DOHH2 (cell line): ENCODE measurements at regions not wholly inside any gene's neighbourhood (a gene's known extent, or its start where the extent isn't known, plus 50 kb on each side); places are given as distances from the start of the nearest gene placed in this dataset.
"Not testable (repeated sequence)": the region's sequence is repeated elsewhere in the genome, so short reads cannot be mapped to it uniquely, and the experiment has no call there.

Source experiments
- H3F3A ChIP-seq: fragments of 200-600 bp; sonication (generic), shearing (Covaris generic); 2 replicates; pipeline ENCODE4 v1.6.0; 2016; ENCODE audit warnings: antibody characterized with exemption, mild to moderate bottlenecking; ENCODE audit not compliant: control insufficient read depth, insufficient read depth
- H3K27ac ChIP-seq: fragments of 200-600 bp; sonication (generic); 2 replicates; pipeline ENCODE4 v1.5.1; 2014; ENCODE audit warnings: low read depth, mild to moderate bottlenecking, low read length, moderate library complexity
- H3K27me3 ChIP-seq: fragments of 200-600 bp; sonication (generic); 2 replicates; pipeline ENCODE4 v1.6.1; 2014; ENCODE audit warnings: mild to moderate bottlenecking, low read length, mixed read lengths; ENCODE audit not compliant: control insufficient read depth
- H3K36me3 ChIP-seq: fragments of 200-600 bp; sonication (generic); 2 replicates; pipeline ENCODE4 v1.6.1; 2014; ENCODE audit warnings: mild to moderate bottlenecking, low read length, moderate library complexity, mixed read lengths; ENCODE audit not compliant: control insufficient read depth
- H3K4me1 ChIP-seq: fragments of 200-600 bp; sonication (generic); 2 replicates; pipeline ENCODE4 v1.6.1; 2014; ENCODE audit warnings: mild to moderate bottlenecking, low read length, mixed read lengths; ENCODE audit not compliant: control insufficient read depth
- H3K4me2 ChIP-seq: fragments of 200-600 bp; sonication (generic); 2 replicates; pipeline ENCODE4 v1.6.0; 2014; ENCODE audit warnings: mild to moderate bottlenecking, low read length, moderate library complexity
- H3K4me3 ChIP-seq: fragments of 200-600 bp; sonication (generic); 2 replicates; pipeline ENCODE4 v1.5.1; 2014; ENCODE audit warnings: mild to moderate bottlenecking, low read length, mixed read lengths
- H3K79me2 ChIP-seq: fragments of 200-600 bp; sonication (generic); 2 replicates; pipeline ENCODE4 v1.6.1; 2014; ENCODE audit warnings: mild to moderate bottlenecking, low read length, mixed read lengths; ENCODE audit not compliant: control insufficient read depth
- H3K9me2 ChIP-seq: fragments of 200-600 bp; sonication (generic); replicated peaks from 2 replicates; pipeline ENCODE4 v1.6.1; 2014; ENCODE audit warnings: mild to moderate bottlenecking, low read length, mixed read lengths; ENCODE audit not compliant: control insufficient read depth
- H3K9me3 ChIP-seq: fragments of 200-600 bp; sonication (generic); 2 replicates; pipeline ENCODE4 v1.6.1; 2014; ENCODE audit warnings: antibody characterized with exemption, low read length, mixed read lengths; ENCODE audit not compliant: control insufficient read depth, insufficient read depth
- H4K20me1 ChIP-seq: fragments of 200-600 bp; sonication (generic); 2 replicates; pipeline ENCODE4 v1.6.0; 2014; ENCODE audit warnings: low read depth, mild to moderate bottlenecking, antibody characterized with exemption, low read length, moderate library complexity; ENCODE audit not compliant: control insufficient read depth, insufficient read depth
- EZH2phosphoT487 ChIP-seq: fragments of 200-600 bp; sonication (generic); IDR thresholded peaks from 2 replicates; pipeline ENCODE4 v1.6.1; 2017; ENCODE audit warnings: borderline replicate concordance, mild to moderate bottlenecking, antibody characterized with exemption, low read length, moderate library complexity, mixed read lengths
- TF ChIP-seq, protein P1 (sequence below): fragments of 200-600 bp; sonication (generic); IDR thresholded peaks from one replicate; pipeline ENCODE4 v1.5.1; 2014; ENCODE audit warnings: antibody characterized with exemption, mild to moderate bottlenecking, low read depth, low read length; ENCODE audit not compliant: poor library complexity, severe bottlenecking

DNA sequence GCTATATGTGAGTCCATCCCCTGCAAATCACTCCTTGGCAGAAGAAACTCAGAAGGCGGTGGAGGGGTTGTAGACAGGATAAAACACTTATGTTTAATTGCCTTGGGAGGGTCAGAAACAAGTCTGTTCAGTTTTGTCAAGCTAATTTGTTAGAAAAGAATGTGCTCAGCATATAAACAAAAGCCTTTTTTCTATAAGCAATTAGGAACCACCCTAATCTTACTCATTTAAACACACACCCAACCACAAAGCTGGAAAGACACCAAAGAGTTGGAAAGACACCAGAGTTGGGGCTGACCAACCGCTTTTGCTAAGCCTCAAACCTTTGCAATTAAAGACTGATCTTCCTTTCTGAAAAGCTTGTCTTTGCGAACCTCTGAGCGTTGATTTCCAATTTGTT, 439.2 kb upstream of the ERCC4 start:
- Histone ChIP-seq H3K4me2 (no peak overlapping the region), H3K27me3 (no peaks in the 10 kb centered on the region), H3K9me3 (no peaks in the 10 kb centered on the region), H3K36me3 (no peaks in the 10 kb centered on the region), H3K4me3 (no peak overlapping the region), H3K9me2 (no peaks in the 10 kb centered on the region), H3K27ac (no peak overlapping the region), H4K20me1 (no peaks in the 10 kb centered on the region), H3K4me1 (no peaks in the 10 kb centered on the region), H3K79me2 (no peaks in the 10 kb centered on the region), H3F3A (no peaks in the 10 kb centered on the region)
- TF ChIP-seq, protein P1, sequence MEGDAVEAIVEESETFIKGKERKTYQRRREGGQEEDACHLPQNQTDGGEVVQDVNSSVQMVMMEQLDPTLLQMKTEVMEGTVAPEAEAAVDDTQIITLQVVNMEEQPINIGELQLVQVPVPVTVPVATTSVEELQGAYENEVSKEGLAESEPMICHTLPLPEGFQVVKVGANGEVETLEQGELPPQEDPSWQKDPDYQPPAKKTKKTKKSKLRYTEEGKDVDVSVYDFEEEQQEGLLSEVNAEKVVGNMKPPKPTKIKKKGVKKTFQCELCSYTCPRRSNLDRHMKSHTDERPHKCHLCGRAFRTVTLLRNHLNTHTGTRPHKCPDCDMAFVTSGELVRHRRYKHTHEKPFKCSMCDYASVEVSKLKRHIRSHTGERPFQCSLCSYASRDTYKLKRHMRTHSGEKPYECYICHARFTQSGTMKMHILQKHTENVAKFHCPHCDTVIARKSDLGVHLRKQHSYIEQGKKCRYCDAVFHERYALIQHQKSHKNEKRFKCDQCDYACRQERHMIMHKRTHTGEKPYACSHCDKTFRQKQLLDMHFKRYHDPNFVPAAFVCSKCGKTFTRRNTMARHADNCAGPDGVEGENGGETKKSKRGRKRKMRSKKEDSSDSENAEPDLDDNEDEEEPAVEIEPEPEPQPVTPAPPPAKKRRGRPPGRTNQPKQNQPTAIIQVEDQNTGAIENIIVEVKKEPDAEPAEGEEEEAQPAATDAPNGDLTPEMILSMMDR = no peak
- no peak for TF ChIP-seq EZH2phosphoT487

DNA sequence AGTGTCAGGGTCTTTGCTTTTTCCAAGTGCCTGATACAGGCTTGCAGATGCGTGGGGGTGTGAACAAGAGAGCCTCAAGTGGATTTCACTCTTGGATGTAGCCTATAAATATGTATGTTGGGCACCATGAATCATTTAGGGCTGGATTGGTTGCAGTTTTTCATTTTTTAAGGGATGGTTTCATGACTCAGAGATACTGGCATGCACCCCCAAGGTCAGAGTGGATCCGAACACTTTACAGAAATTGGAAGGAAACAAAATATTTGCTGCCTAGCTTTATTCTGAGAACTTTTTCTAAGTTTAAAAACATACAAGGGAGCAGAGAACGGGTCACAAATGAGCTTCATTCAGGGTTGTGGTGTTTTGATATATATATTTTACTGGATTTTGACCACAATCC, 436.8 kb upstream of the ERCC4 start:
- no peaks in the 10 kb centered on the region for H3K79me2 ChIP-seq
- H3K4me3 ChIP-seq = no peak overlapping the region
- H3K9me2 ChIP-seq = no peaks in the 10 kb centered on the region
- no peaks in the 10 kb centered on the region for H4K20me1 ChIP-seq
- H3K4me2 ChIP-seq = no peak overlapping the region
- no peaks in the 10 kb centered on the region for H3K36me3 ChIP-seq
- no peak overlapping the region for H3K27ac ChIP-seq
- H3F3A ChIP-seq = no peaks in the 10 kb centered on the region
- TF ChIP-seq EZH2phosphoT487 = no peak
- TF ChIP-seq, protein P1 = no peak
- H3K27me3 ChIP-seq = no peaks in the 10 kb centered on the region
- H3K9me3 ChIP-seq = no peaks in the 10 kb centered on the region
- H3K4me1 ChIP-seq = no peaks in the 10 kb centered on the region

DNA sequence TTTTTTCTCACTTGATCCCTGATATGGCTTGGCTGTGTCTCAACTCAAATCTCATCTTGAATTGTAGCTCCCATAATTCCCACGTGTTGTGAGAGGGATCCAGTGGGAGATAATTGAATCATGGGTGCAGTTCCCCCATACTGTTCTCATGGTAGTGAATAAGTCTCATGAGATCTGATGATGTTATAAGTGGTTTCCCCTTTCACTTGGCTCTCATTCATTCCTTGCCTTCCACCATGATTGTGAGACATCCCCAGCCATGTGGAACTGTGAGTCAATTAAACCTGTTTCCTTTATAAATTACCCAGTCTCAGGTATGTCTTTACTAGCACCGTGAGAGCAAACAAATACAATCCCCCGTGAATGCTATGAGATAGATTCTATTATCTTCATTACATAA, 430.5 kb upstream of the ERCC4 start:
- not testable (repeated sequence) for H3K36me3 ChIP-seq, H3K4me1 ChIP-seq, H3K4me2 ChIP-seq, H3K4me3 ChIP-seq, H3K79me2 ChIP-seq, H3F3A ChIP-seq, H4K20me1 ChIP-seq, H3K27ac ChIP-seq, H3K27me3 ChIP-seq, H3K9me3 ChIP-seq, H3K9me2 ChIP-seq

DNA sequence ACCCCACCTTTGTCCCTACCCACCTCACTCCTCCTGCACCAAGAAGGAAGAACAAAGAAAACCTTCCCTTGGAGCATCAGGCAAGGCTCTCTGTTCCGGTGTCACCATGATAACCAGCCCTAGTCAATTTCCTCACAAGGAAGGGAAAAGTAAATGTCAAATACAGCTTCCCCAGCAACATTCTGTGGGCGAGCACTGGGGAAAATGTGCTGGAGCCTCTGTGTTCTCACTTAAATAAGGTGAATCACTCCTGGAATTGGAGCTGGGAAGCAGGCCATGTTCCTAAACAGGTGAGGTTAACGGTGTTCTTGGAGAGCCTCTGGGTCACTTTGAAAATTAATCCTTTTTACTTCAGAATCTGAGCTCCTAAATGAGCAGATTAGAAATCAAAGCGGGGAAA, 427.9 kb upstream of the ERCC4 start:
- Histone ChIP-seq H3K4me2 (no peak overlapping the region), H4K20me1 (no peaks in the 10 kb centered on the region), H3K27me3 (no peaks in the 10 kb centered on the region), H3K36me3 (no peaks in the 10 kb centered on the region), H3K4me1 (no peaks in the 10 kb centered on the region), H3K9me3 (no peaks in the 10 kb centered on the region), H3K4me3 (no peak overlapping the region), H3K79me2 (no peaks in the 10 kb centered on the region), H3F3A (no peaks in the 10 kb centered on the region), H3K9me2 (no peaks in the 10 kb centered on the region), H3K27ac (no peak overlapping the region)
- TF ChIP-seq, protein P1 = no peak
- TF ChIP-seq EZH2phosphoT487 = no peak
